ENCODE measurements at regions not wholly inside any gene's neighbourhood (a gene's known extent, or its start where the extent isn't known, plus 50 kb on each side); places are given as distances from the start of the nearest gene placed in this dataset.

DNA sequence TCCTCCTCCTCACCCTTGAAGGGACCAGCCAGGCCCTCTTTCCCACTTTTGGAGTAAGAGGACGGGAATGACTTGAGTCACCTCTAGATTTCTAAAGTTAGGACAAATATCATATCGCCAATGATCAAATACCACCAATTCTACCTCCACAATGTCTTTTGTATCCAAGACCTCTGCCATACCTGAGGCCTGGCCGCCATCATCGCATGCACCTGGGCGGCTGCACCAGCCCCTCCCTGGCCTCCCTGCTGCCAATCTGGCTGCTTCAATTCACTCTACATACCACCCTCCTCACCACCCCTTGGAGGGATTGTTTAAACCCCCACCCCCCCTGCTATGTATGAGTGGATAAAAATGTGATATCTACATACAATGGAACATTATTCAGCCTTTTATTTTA is 75.0 kb upstream of the RALY start:
- Histone ChIP-seq H3K4me3 (ENCODE audit: low read depth, low read length) (no peak overlapping the region), H3K9me3 (ENCODE audit: control insufficient read depth, insufficient read depth, low read length) (no peaks in the 10 kb centered on the region), H3K27ac (ENCODE audit: low read depth, low read length) (no peak overlapping the region), H3K4me1 (ENCODE audit: control insufficient read depth, insufficient read depth, low read length) (no peaks in the 10 kb centered on the region), H3K27me3 (ENCODE audit: control insufficient read depth, insufficient read depth, low read length) (no peaks in the 10 kb centered on the region), H3K36me3 (ENCODE audit: control insufficient read depth, insufficient read depth, low read length) (no peaks in the 10 kb centered on the region)
- no peak for DNase-seq (ENCODE audit: low read depth in 4 of 6, low spot score in 6 of 6)
- 100% methylated on average over 4 of the region's 5 CpGs for WGBS (ENCODE audit: insufficient coverage)

DNA sequence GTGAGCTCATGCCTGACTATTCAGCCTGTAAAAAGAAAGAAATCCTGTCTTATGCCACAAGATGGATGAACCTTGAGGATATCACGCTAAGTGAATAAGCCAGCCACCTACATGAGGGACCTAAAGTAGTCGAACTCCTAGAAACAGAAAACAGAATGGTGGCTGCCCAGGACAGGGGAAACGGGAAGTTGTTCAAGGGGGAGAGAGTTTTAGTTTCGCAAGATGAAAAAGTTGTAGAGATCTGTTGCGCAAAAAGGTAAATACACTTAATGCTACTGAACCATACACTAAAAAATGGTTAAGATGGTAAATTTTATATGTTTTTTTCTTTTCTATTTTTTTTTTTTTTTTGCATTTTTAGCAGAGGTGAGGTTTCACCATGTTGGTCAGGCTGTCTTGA is 74.1 kb upstream of the RALY start:
- no peak for DNase-seq (ENCODE audit: low read depth in 4 of 6, low spot score in 6 of 6)
- WGBS (ENCODE audit: insufficient coverage), result no CpG with 5 or more reads among the region's 5 CpGs
- Histone ChIP-seq H3K9me3 (ENCODE audit: control insufficient read depth, insufficient read depth, low read length) (no peaks in the 10 kb centered on the region), H3K27me3 (ENCODE audit: control insufficient read depth, insufficient read depth, low read length) (no peaks in the 10 kb centered on the region), H3K27ac (ENCODE audit: low read depth, low read length) (no peak overlapping the region), H3K36me3 (ENCODE audit: control insufficient read depth, insufficient read depth, low read length) (no peaks in the 10 kb centered on the region), H3K4me3 (ENCODE audit: low read depth, low read length) (no peak overlapping the region), H3K4me1 (ENCODE audit: control insufficient read depth, insufficient read depth, low read length) (no peaks in the 10 kb centered on the region)

DNA sequence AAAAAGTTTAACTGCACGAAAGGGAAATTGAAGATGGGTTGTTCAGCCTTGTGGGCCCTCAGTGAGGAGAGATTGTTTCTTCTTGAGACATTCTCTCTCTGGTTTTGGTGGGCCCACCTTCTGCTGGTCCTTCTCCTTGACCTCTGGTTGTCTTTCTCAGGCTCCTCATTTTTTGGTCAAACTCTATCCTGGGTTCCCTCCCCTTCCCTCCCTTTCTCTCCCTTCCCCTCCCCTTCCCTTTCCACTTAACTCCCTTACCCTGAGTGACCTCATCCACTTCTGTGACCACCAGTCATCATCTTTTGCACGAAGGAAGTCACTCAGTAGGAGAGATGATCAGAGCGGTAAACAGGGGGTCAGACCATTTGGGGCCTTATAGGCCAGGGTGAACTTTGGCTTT is 71.5 kb upstream of the RALY start:
- DNase-seq (ENCODE audit: low read depth in 4 of 6, low spot score in 6 of 6), result no peak
- no peaks in the 10 kb centered on the region for H3K27me3 ChIP-seq (ENCODE audit: control insufficient read depth, insufficient read depth, low read length)
- no peaks in the 10 kb centered on the region for H3K4me1 ChIP-seq (ENCODE audit: control insufficient read depth, insufficient read depth, low read length)
- 71% methylated on average over 3 of the region's 3 CpGs for WGBS (ENCODE audit: insufficient coverage)
- H3K27ac ChIP-seq (ENCODE audit: low read depth, low read length), result no peak overlapping the region
- no peaks in the 10 kb centered on the region for H3K9me3 ChIP-seq (ENCODE audit: control insufficient read depth, insufficient read depth, low read length)
- no peak overlapping the region for H3K4me3 ChIP-seq (ENCODE audit: low read depth, low read length)
- no peaks in the 10 kb centered on the region for H3K36me3 ChIP-seq (ENCODE audit: control insufficient read depth, insufficient read depth, low read length)

DNA sequence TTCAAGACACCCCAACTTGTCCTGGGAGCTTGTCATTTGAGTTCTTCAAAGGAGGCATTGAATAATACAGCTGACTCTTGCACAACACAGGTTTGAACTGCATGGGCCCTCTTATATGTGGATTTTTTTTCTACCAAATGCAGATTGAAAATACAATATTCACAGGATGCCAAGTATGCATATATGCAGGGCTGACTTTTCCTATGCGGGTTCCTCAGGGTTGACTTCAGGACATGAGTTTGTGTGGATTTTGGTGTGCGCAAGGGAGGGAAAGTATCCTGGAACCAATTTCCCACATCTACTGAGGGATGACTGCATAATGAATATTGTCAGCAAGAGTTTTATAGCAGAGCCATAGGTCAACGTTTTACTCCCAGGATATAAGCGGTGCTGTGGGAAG is 70.0 kb upstream of the RALY start:
- no peaks in the 10 kb centered on the region for H3K9me3 ChIP-seq (ENCODE audit: control insufficient read depth, insufficient read depth, low read length)
- peaks cover 6% of the 10 kb centered on the region for H3K4me1 ChIP-seq (ENCODE audit: control insufficient read depth, insufficient read depth, low read length)
- no peaks in the 10 kb centered on the region for H3K27me3 ChIP-seq (ENCODE audit: control insufficient read depth, insufficient read depth, low read length)
- no peak overlapping the region for H3K27ac ChIP-seq (ENCODE audit: low read depth, low read length)
- H3K36me3 ChIP-seq (ENCODE audit: control insufficient read depth, insufficient read depth, low read length), result no peaks in the 10 kb centered on the region
- 90% methylated on average over 2 of the region's 4 CpGs for WGBS (ENCODE audit: insufficient coverage)
- DNase-seq (ENCODE audit: low read depth in 4 of 6, low spot score in 6 of 6), result no peak
- H3K4me3 ChIP-seq (ENCODE audit: low read depth, low read length), result no peak overlapping the region

- no peak overlapping the region for H3K27ac ChIP-seq (ENCODE audit: low read depth, low read length)
- H3K4me3 ChIP-seq (ENCODE audit: low read depth, low read length), result no peak overlapping the region
- WGBS (ENCODE audit: insufficient coverage), result no CpG with 5 or more reads among the region's 2 CpGs
- DNase-seq (ENCODE audit: low read depth in 4 of 6, low spot score in 6 of 6), result no peak
- H3K36me3 ChIP-seq (ENCODE audit: control insufficient read depth, insufficient read depth, low read length), result no peaks in the 10 kb centered on the region
- H3K9me3 ChIP-seq (ENCODE audit: control insufficient read depth, insufficient read depth, low read length), result no peaks in the 10 kb centered on the region
- H3K27me3 ChIP-seq (ENCODE audit: control insufficient read depth, insufficient read depth, low read length), result no peaks in the 10 kb centered on the region
- H3K4me1 ChIP-seq (ENCODE audit: control insufficient read depth, insufficient read depth, low read length), result peaks cover 6% of the 10 kb centered on the region
Observed at GRCh38 chr20:33925867-33926266, 67.8 kb upstream of the RALY start.

GRCh38 chr20:33926425-33926824 is 67.3 kb upstream of the RALY start:
- H3K4me3 ChIP-seq (ENCODE audit: low read depth, low read length), result no peak overlapping the region
- H3K9me3 ChIP-seq (ENCODE audit: control insufficient read depth, insufficient read depth, low read length), result no peaks in the 10 kb centered on the region
- H3K4me1 ChIP-seq (ENCODE audit: control insufficient read depth, insufficient read depth, low read length), result peaks cover 6% of the 10 kb centered on the region
- WGBS (ENCODE audit: insufficient coverage), result 59% methylated on average over 6 of the region's 7 CpGs
- no peak overlapping the region for H3K27ac ChIP-seq (ENCODE audit: low read depth, low read length)
- no peaks in the 10 kb centered on the region for H3K36me3 ChIP-seq (ENCODE audit: control insufficient read depth, insufficient read depth, low read length)
- DNase-seq (ENCODE audit: low read depth in 4 of 6, low spot score in 6 of 6), result no peak
- H3K27me3 ChIP-seq (ENCODE audit: control insufficient read depth, insufficient read depth, low read length), result no peaks in the 10 kb centered on the region

- no peak overlapping the region for H3K4me3 ChIP-seq (ENCODE audit: low read depth, low read length)
- no peak overlapping the region for H3K27ac ChIP-seq (ENCODE audit: low read depth, low read length)
- 60% methylated on average over 4 of the region's 5 CpGs for WGBS (ENCODE audit: insufficient coverage)
- peak in 1 of 6 donors; percentile 80 for DNase-seq (ENCODE audit: low read depth in 4 of 6, low spot score in 6 of 6)
- H3K4me1 ChIP-seq (ENCODE audit: control insufficient read depth, insufficient read depth, low read length), result peaks cover 6% of the 10 kb centered on the region
- no peaks in the 10 kb centered on the region for H3K9me3 ChIP-seq (ENCODE audit: control insufficient read depth, insufficient read depth, low read length)
- H3K27me3 ChIP-seq (ENCODE audit: control insufficient read depth, insufficient read depth, low read length), result no peaks in the 10 kb centered on the region
- no peaks in the 10 kb centered on the region for H3K36me3 ChIP-seq (ENCODE audit: control insufficient read depth, insufficient read depth, low read length)
Observed at GRCh38 chr20:33927724-33928123, 66.0 kb upstream of the RALY start.

- no peak overlapping the region for H3K27ac ChIP-seq (ENCODE audit: low read depth, low read length)
- no peak overlapping the region for H3K4me3 ChIP-seq (ENCODE audit: low read depth, low read length)
- H3K27me3 ChIP-seq (ENCODE audit: control insufficient read depth, insufficient read depth, low read length), result no peaks in the 10 kb centered on the region
- H3K9me3 ChIP-seq (ENCODE audit: control insufficient read depth, insufficient read depth, low read length), result no peaks in the 10 kb centered on the region
- H3K36me3 ChIP-seq (ENCODE audit: control insufficient read depth, insufficient read depth, low read length), result no peaks in the 10 kb centered on the region
- no peak for DNase-seq (ENCODE audit: low read depth in 4 of 6, low spot score in 6 of 6)
- peaks cover 14% of the 10 kb centered on the region for H3K4me1 ChIP-seq (ENCODE audit: control insufficient read depth, insufficient read depth, low read length)
- WGBS (ENCODE audit: insufficient coverage), result 77% methylated on average over 5 of the region's 6 CpGs
Observed at GRCh38 chr20:33929917-33930316, 63.8 kb upstream of the RALY start.

DNA sequence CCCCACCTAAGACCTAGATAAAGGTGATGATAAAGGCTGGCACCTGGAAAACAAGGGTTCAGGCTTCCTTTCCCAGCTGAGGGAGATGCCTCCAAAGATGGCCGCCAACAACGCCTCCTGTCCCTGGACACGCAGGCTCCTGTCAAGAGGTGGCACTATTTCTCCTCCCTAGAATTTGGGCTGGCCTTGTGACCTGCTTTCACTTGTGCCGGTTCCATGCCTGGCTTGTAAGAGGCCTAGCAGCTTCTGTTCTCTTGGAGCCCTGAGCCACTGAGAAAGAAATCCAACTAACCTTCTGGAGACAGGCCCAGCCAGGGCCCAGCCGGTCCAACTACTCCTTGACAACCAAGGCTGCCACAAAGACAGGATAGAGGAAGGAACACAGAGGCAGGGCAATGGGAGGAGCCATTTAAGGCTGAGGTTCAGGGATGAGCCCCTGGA is 60.2 kb upstream of the RALY start:
- peak overlapping the region; percentile 25 for H3K27ac ChIP-seq (ENCODE audit: low read depth, low read length)
- 60% methylated on average over 5 of the region's 5 CpGs for WGBS (ENCODE audit: insufficient coverage)

GRCh38 chr20:33936656-33937055 is 57.1 kb upstream of the RALY start:
- peak in 4 of 6 donors; percentile 30 to 68 (median 46) for DNase-seq (ENCODE audit: low read depth in 4 of 6, low spot score in 6 of 6)
- no peaks in the 10 kb centered on the region for H3K27me3 ChIP-seq (ENCODE audit: control insufficient read depth, insufficient read depth, low read length)
- no CpG with 5 or more reads among the region's 5 CpGs for WGBS (ENCODE audit: insufficient coverage)

More for the DNA sequence above, 60.2 kb upstream of the RALY start:
- peak in 5 of 6 donors; percentile 22 to 86 (median 35) for DNase-seq (ENCODE audit: low read depth in 4 of 6, low spot score in 6 of 6)
- no peak overlapping the region for H3K4me3 ChIP-seq (ENCODE audit: low read depth, low read length)
- H3K27me3 ChIP-seq (ENCODE audit: control insufficient read depth, insufficient read depth, low read length), result no peaks in the 10 kb centered on the region
- no peaks in the 10 kb centered on the region for H3K9me3 ChIP-seq (ENCODE audit: control insufficient read depth, insufficient read depth, low read length)
- H3K4me1 ChIP-seq (ENCODE audit: control insufficient read depth, insufficient read depth, low read length), result peaks cover 8% of the 10 kb centered on the region
- H3K36me3 ChIP-seq (ENCODE audit: control insufficient read depth, insufficient read depth, low read length), result no peaks in the 10 kb centered on the region

More at GRCh38 chr20:33936656-33937055, 57.1 kb upstream of the RALY start:
- no peak overlapping the region for H3K4me3 ChIP-seq (ENCODE audit: low read depth, low read length)
- peaks cover 8% of the 10 kb centered on the region for H3K4me1 ChIP-seq (ENCODE audit: control insufficient read depth, insufficient read depth, low read length)
- H3K9me3 ChIP-seq (ENCODE audit: control insufficient read depth, insufficient read depth, low read length), result no peaks in the 10 kb centered on the region
- H3K36me3 ChIP-seq (ENCODE audit: control insufficient read depth, insufficient read depth, low read length), result no peaks in the 10 kb centered on the region
- no peak overlapping the region for H3K27ac ChIP-seq (ENCODE audit: low read depth, low read length)
